Activated naive CD4-positive, alpha-beta T cell treated with Interleukin-2 at 50 U/mL for 16 hours (primary cell): ENCODE measurements at regions not wholly inside any gene's neighbourhood (a gene's known extent, or its start where the extent isn't known, plus 50 kb on each side); places are given as distances from the start of the nearest gene placed in this dataset.

Experiments used
- DNase-seq: peaks from one replicate; pipeline ENCODE4 v3.0.0-alpha.2; 2020

- DNase-seq = no peak
These were observed 717.9 kb downstream of the UQCRFS1 start for GRCh38 chr19:28495046-28495445.

GRCh38 chr19:28494461-28494860, 718.5 kb downstream of the UQCRFS1 start:
- DNase-seq = no peak

GRCh38 chr19:28493884-28494283, 719.1 kb downstream of the UQCRFS1 start:
- DNase-seq = no peak

- DNase-seq = no peak
These were observed 720.3 kb downstream of the UQCRFS1 start for GRCh38 chr19:28492621-28493020.

- DNase-seq = no peak
These were observed 720.8 kb downstream of the UQCRFS1 start for GRCh38 chr19:28492201-28492600.

GRCh38 chr19:28489776-28490175, 723.2 kb downstream of the UQCRFS1 start:
- DNase-seq = no peak

- no peak for DNase-seq
These were observed 723.8 kb downstream of the UQCRFS1 start for GRCh38 chr19:28489126-28489660.

- DNase-seq = no peak
These were observed 725.0 kb downstream of the UQCRFS1 start for GRCh38 chr19:28487999-28488398.

GRCh38 chr19:28486926-28487325, 726.0 kb downstream of the UQCRFS1 start:
- no peak for DNase-seq

GRCh38 chr19:28486473-28486872, 726.5 kb downstream of the UQCRFS1 start:
- no peak for DNase-seq

GRCh38 chr19:28485292-28485691, 727.7 kb downstream of the UQCRFS1 start:
- no peak for DNase-seq

- no peak for DNase-seq
These were observed 729.8 kb downstream of the UQCRFS1 start for GRCh38 chr19:28483197-28483596.

- DNase-seq = no peak
These were observed 730.7 kb downstream of the UQCRFS1 start for GRCh38 chr19:28482221-28482620.

- no peak for DNase-seq
These were observed 731.3 kb downstream of the UQCRFS1 start for GRCh38 chr19:28481674-28482073.

- no peak for DNase-seq
These were observed 737.4 kb downstream of the UQCRFS1 start for GRCh38 chr19:28475525-28475924.

GRCh38 chr19:28472843-28473242, 740.1 kb downstream of the UQCRFS1 start:
- no peak for DNase-seq

- no peak for DNase-seq
These were observed 741.0 kb downstream of the UQCRFS1 start for GRCh38 chr19:28471731-28472510.

- DNase-seq = no peak
These were observed 743.4 kb downstream of the UQCRFS1 start for GRCh38 chr19:28469544-28469943.

- no peak for DNase-seq
These were observed 744.1 kb downstream of the UQCRFS1 start for GRCh38 chr19:28468701-28469459.

GRCh38 chr19:28466107-28467045, 746.6 kb downstream of the UQCRFS1 start:
- peak; percentile 41 for DNase-seq

GRCh38 chr19:28465371-28466086, 747.4 kb downstream of the UQCRFS1 start:
- DNase-seq = no peak

- no peak for DNase-seq
These were observed 749.4 kb downstream of the UQCRFS1 start for GRCh38 chr19:28463493-28464053.
